ENCODE measurements at regions not wholly inside any gene's neighbourhood (a gene's known extent, or its start where the extent isn't known, plus 50 kb on each side); places are given as distances from the start of the nearest gene placed in this dataset.

DNA sequence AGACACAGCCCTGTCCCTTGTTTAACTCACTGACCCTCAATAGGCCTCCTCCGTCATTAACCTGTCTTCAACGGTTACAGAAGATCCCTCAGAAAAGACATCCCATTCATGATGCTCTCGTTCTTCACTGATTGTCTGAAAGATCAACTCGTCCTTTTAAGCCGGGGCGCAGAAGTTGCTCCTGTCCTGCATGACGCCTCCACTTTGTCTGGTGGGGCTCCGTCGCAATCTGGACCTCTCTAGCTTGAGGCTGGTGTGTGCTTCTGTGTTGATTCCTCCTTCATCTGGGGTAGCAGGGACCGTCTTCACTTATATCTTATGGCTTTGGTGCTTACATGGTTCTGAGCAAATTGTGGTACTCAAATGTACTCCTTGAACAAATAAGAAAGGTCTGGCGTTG lies 766.0 kb upstream of the PCDH9 start:
- TF ChIP-seq, protein P1, sequence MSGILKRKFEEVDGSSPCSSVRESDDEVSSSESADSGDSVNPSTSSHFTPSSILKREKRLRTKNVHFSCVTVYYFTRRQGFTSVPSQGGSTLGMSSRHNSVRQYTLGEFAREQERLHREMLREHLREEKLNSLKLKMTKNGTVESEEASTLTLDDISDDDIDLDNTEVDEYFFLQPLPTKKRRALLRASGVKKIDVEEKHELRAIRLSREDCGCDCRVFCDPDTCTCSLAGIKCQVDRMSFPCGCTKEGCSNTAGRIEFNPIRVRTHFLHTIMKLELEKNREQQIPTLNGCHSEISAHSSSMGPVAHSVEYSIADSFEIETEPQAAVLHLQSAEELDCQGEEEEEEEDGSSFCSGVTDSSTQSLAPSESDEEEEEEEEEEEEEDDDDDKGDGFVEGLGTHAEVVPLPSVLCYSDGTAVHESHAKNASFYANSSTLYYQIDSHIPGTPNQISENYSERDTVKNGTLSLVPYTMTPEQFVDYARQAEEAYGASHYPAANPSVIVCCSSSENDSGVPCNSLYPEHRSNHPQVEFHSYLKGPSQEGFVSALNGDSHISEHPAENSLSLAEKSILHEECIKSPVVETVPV (CRISPR knock-in tag; IDR thresholded peaks at IDR 0.05): no peak
- TF ChIP-seq, protein P2, sequence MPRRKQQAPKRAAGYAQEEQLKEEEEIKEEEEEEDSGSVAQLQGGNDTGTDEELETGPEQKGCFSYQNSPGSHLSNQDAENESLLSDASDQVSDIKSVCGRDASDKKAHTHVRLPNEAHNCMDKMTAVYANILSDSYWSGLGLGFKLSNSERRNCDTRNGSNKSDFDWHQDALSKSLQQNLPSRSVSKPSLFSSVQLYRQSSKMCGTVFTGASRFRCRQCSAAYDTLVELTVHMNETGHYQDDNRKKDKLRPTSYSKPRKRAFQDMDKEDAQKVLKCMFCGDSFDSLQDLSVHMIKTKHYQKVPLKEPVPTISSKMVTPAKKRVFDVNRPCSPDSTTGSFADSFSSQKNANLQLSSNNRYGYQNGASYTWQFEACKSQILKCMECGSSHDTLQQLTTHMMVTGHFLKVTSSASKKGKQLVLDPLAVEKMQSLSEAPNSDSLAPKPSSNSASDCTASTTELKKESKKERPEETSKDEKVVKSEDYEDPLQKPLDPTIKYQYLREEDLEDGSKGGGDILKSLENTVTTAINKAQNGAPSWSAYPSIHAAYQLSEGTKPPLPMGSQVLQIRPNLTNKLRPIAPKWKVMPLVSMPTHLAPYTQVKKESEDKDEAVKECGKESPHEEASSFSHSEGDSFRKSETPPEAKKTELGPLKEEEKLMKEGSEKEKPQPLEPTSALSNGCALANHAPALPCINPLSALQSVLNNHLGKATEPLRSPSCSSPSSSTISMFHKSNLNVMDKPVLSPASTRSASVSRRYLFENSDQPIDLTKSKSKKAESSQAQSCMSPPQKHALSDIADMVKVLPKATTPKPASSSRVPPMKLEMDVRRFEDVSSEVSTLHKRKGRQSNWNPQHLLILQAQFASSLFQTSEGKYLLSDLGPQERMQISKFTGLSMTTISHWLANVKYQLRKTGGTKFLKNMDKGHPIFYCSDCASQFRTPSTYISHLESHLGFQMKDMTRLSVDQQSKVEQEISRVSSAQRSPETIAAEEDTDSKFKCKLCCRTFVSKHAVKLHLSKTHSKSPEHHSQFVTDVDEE (CRISPR knock-in tag; IDR thresholded peaks at IDR 0.05): no peak
- TF ChIP-seq CSDC2 (CRISPR knock-in tag; IDR thresholded peaks at IDR 0.05) (no peak), SNAI2 (CRISPR knock-in tag; IDR thresholded peaks at IDR 0.05) (no peak), RARB (CRISPR knock-in tag; IDR thresholded peaks at IDR 0.05) (no peak), ARNTL (CRISPR knock-in tag; IDR thresholded peaks at IDR 0.05; ENCODE audit: borderline replicate concordance, low read depth) (no peak), ZFP3 (CRISPR knock-in tag; IDR thresholded peaks at IDR 0.05) (no peak), PPARA (CRISPR knock-in tag; IDR thresholded peaks at IDR 0.05; ENCODE audit: borderline replicate concordance) (no peak), ZNF8 (CRISPR knock-in tag; IDR thresholded peaks at IDR 0.05) (no peak), OSR1 (CRISPR knock-in tag; IDR thresholded peaks at IDR 0.05) (no peak), ISL1 (CRISPR knock-in tag; IDR thresholded peaks at IDR 0.05) (no peak), ESRRG (CRISPR knock-in tag; IDR thresholded peaks at IDR 0.05) (no peak), BACH2 (CRISPR knock-in tag; IDR thresholded peaks at IDR 0.05; ENCODE audit: borderline replicate concordance) (no peak), TCF4 (CRISPR knock-in tag; IDR thresholded peaks at IDR 0.05; ENCODE audit: borderline replicate concordance) (no peak)
- TF ChIP-seq, protein P3, sequence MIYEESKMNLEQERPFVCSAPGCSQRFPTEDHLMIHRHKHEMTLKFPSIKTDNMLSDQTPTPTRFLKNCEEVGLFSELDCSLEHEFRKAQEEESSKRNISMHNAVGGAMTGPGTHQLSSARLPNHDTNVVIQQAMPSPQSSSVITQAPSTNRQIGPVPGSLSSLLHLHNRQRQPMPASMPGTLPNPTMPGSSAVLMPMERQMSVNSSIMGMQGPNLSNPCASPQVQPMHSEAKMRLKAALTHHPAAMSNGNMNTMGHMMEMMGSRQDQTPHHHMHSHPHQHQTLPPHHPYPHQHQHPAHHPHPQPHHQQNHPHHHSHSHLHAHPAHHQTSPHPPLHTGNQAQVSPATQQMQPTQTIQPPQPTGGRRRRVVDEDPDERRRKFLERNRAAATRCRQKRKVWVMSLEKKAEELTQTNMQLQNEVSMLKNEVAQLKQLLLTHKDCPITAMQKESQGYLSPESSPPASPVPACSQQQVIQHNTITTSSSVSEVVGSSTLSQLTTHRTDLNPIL (CRISPR knock-in tag; IDR thresholded peaks at IDR 0.05; ENCODE audit: low read depth): no peak
- ATAC-seq: no peak

DNA sequence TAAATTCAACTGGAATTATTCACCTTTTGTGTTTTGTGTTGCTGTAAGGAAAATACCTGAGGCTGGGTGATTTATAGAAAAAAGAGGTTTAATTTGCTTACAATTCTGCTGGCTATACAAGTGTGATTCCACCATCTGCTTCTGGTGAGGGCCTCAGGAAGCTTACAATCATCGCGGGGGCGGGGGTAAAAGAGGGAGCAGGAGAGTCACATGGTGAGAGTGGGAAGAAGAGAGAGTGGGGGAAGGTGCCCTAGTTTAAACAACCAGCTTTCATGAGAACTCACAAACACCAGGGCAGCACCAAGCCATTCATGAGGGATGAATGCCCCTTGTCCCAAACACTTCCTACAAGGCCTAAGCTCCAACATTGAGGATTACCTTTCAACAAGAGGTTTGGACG lies 760.7 kb upstream of the PCDH9 start:
- TF ChIP-seq BACH2 (CRISPR knock-in tag; IDR thresholded peaks at IDR 0.05; ENCODE audit: borderline replicate concordance) (no peak), CSDC2 (CRISPR knock-in tag; IDR thresholded peaks at IDR 0.05) (no peak), ZFP3 (CRISPR knock-in tag; IDR thresholded peaks at IDR 0.05) (no peak), PPARA (CRISPR knock-in tag; IDR thresholded peaks at IDR 0.05; ENCODE audit: borderline replicate concordance) (no peak), ZFP30 (CRISPR knock-in tag; IDR thresholded peaks at IDR 0.05) (no peak), TCF4 (CRISPR knock-in tag; IDR thresholded peaks at IDR 0.05; ENCODE audit: borderline replicate concordance) (no peak), SNAI2 (CRISPR knock-in tag; IDR thresholded peaks at IDR 0.05) (no peak), RARB (CRISPR knock-in tag; IDR thresholded peaks at IDR 0.05) (no peak), ISL1 (CRISPR knock-in tag; IDR thresholded peaks at IDR 0.05) (no peak), ZNF70 (CRISPR knock-in tag; IDR thresholded peaks at IDR 0.05) (no peak), ESRRG (CRISPR knock-in tag; IDR thresholded peaks at IDR 0.05) (no peak), OSR1 (CRISPR knock-in tag; IDR thresholded peaks at IDR 0.05) (no peak), TOX (CRISPR knock-in tag; IDR thresholded peaks at IDR 0.05; ENCODE audit: borderline replicate concordance) (no peak), ARNTL (CRISPR knock-in tag; IDR thresholded peaks at IDR 0.05; ENCODE audit: borderline replicate concordance, low read depth) (no peak), GLIS3 (CRISPR knock-in tag; IDR thresholded peaks at IDR 0.05) (no peak)
- TF ChIP-seq, protein P1 (CRISPR knock-in tag; IDR thresholded peaks at IDR 0.05): no peak
- TF ChIP-seq, protein P4, sequence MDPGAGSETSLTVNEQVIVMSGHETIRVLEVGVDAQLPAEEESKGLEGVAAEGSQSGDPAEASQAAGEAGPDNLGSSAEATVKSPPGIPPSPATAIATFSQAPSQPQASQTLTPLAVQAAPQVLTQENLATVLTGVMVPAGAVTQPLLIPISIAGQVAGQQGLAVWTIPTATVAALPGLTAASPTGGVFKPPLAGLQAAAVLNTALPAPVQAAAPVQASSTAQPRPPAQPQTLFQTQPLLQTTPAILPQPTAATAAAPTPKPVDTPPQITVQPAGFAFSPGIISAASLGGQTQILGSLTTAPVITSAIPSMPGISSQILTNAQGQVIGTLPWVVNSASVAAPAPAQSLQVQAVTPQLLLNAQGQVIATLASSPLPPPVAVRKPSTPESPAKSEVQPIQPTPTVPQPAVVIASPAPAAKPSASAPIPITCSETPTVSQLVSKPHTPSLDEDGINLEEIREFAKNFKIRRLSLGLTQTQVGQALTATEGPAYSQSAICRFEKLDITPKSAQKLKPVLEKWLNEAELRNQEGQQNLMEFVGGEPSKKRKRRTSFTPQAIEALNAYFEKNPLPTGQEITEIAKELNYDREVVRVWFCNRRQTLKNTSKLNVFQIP (CRISPR knock-in tag; IDR thresholded peaks at IDR 0.05; ENCODE audit: borderline replicate concordance, low read depth): no peak
- TF ChIP-seq, protein P2 (CRISPR knock-in tag; IDR thresholded peaks at IDR 0.05): no peak
- TF ChIP-seq, protein P5, sequence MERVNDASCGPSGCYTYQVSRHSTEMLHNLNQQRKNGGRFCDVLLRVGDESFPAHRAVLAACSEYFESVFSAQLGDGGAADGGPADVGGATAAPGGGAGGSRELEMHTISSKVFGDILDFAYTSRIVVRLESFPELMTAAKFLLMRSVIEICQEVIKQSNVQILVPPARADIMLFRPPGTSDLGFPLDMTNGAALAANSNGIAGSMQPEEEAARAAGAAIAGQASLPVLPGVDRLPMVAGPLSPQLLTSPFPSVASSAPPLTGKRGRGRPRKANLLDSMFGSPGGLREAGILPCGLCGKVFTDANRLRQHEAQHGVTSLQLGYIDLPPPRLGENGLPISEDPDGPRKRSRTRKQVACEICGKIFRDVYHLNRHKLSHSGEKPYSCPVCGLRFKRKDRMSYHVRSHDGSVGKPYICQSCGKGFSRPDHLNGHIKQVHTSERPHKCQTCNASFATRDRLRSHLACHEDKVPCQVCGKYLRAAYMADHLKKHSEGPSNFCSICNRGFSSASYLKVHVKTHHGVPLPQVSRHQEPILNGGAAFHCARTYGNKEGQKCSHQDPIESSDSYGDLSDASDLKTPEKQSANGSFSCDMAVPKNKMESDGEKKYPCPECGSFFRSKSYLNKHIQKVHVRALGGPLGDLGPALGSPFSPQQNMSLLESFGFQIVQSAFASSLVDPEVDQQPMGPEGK (CRISPR knock-in tag; IDR thresholded peaks at IDR 0.05; ENCODE audit: borderline replicate concordance): no peak
- ATAC-seq: no peak
